Lower leg skin (tissue), 3 donors: ENCODE measurements at regions not wholly inside any gene's neighbourhood (a gene's known extent, or its start where the extent isn't known, plus 50 kb on each side); places are given as distances from the start of the nearest gene placed in this dataset.

ENCODE experiments used
- CTCF ChIP-seq, 3 donors: fragments of 450-650 bp; IDR thresholded peaks; one replicate each; pipeline ENCODE4 v1.5.1; 2016; ENCODE audit warnings: antibody characterized with exemption in 3 of 3, mild to moderate bottlenecking in 3 of 3, moderate library complexity in 2 of 3
- POLR2A ChIP-seq, 2 donors: fragments of 450-650 bp; IDR thresholded peaks; one replicate each; pipeline ENCODE4 v1.6.1; 2016 to 2017; ENCODE audit warnings: antibody characterized with exemption in 2 of 2, mild to moderate bottlenecking in 1 of 2, moderate library complexity in 1 of 2

- TF ChIP-seq CTCF (IDR thresholded peaks at IDR 0.05), result no peak
- TF ChIP-seq POLR2A (IDR thresholded peaks at IDR 0.05), result no peak
These were observed 395.7 kb downstream of the FOXO1 start for GRCh38 chr13:40270726-40271125.
